NCI-H69 (cell line): ENCODE measurements at regions not wholly inside any gene's neighbourhood (a gene's known extent, or its start where the extent isn't known, plus 50 kb on each side); places are given as distances from the start of the nearest gene placed in this dataset.

Experiments used
- DNase-seq: peaks from one replicate; lab custom pipeline; 2025; lab: John Stamatoyannopoulos, UW

- no peak for DNase-seq
Measured at GRCh38 chr4:71275004-71275403, 63.8 kb upstream of the SLC4A4 start.

- DNase-seq: no peak
Measured at GRCh38 chr4:71275570-71275969, 63.2 kb upstream of the SLC4A4 start.

GRCh38 chr4:71277353-71277752 is 61.5 kb upstream of the SLC4A4 start:
- no peak for DNase-seq

- no peak for DNase-seq
Measured at GRCh38 chr4:71283642-71284257, 55.1 kb upstream of the SLC4A4 start.

- DNase-seq: no peak
Measured at GRCh38 chr4:71287305-71287704, 51.5 kb upstream of the SLC4A4 start.

- no peak for DNase-seq
Measured at GRCh38 chr4:71288875-71289274, 49.9 kb upstream of the SLC4A4 start.
